Central memory CD8-positive, alpha-beta T cell (primary cell): ENCODE measurements at regions not wholly inside any gene's neighbourhood (a gene's known extent, or its start where the extent isn't known, plus 50 kb on each side); places are given as distances from the start of the nearest gene placed in this dataset.
"Not testable (repeated sequence)": the region's sequence is repeated elsewhere in the genome, so short reads cannot be mapped to it uniquely, and the experiment has no call there.

Source experiments
- ATAC-seq: fragments of 150-1000 bp; cut with Tn5 transposase; replicated peaks from 2 replicates; pipeline ENCODE4 v1.10.0; 2022; ENCODE audit warnings: mild to moderate bottlenecking, moderate FRiP score, moderate number of reproducible peaks; ENCODE audit not compliant: poor library complexity, severe bottlenecking; ENCODE audit errors: extremely low read depth
- DNase-seq, 2 donors: peaks; one replicate each; pipeline ENCODE4 v3.0.0; 2021; ENCODE audit warnings: low spot score in 2 of 2
- H3K27ac Mint-ChIP-seq: one replicate; pipeline ENCODE4 v1.8.0; 2022; ENCODE audit warnings: low read depth, mild to moderate bottlenecking, moderate library complexity, mixed read lengths
- H3K27me3 Mint-ChIP-seq: one replicate; pipeline ENCODE4 v1.8.0; 2022; ENCODE audit warnings: mixed read lengths
- H3K36me3 Mint-ChIP-seq: one replicate; pipeline ENCODE4 v1.8.0; 2022; ENCODE audit warnings: mild to moderate bottlenecking, moderate library complexity, mixed read lengths; ENCODE audit not compliant: insufficient read depth
- H3K4me1 Mint-ChIP-seq: one replicate; pipeline ENCODE4 v1.8.0; 2022; ENCODE audit warnings: mixed read lengths
- H3K4me3 Mint-ChIP-seq: one replicate; pipeline ENCODE4 v1.8.0; 2022; ENCODE audit warnings: mild to moderate bottlenecking, moderate library complexity, mixed read lengths
- H3K9me3 Mint-ChIP-seq: one replicate; pipeline ENCODE4 v1.8.0; 2022; ENCODE audit warnings: mixed read lengths

DNA sequence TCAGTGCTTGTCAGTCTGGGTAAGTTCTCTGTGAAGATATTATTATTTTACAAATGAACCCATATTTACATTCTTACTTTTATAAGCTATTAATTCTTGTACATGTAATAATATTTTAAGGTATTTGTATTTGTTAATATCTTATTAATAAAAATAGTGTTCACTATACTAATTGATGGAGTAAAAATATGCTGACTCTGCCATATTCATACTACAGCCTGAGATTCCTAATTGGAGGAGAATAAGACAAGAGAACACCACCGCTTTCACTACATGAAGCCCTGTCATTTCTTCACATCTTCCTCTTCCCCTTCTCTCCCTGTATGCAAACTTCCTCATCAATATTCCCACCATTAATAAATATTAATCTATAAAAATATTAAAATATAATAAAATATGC lies 167.6 kb upstream of the TUSC1 start:
- no peaks in the 10 kb centered on the region for H3K27me3 Mint-ChIP-seq
- no peak overlapping the region for H3K27ac Mint-ChIP-seq
- no peaks in the 10 kb centered on the region for H3K9me3 Mint-ChIP-seq
- no peaks in the 10 kb centered on the region for H3K36me3 Mint-ChIP-seq
- no peak overlapping the region for H3K4me3 Mint-ChIP-seq
- H3K4me1 Mint-ChIP-seq = no peaks in the 10 kb centered on the region
- DNase-seq (no peak), ATAC-seq (no peak)

DNA sequence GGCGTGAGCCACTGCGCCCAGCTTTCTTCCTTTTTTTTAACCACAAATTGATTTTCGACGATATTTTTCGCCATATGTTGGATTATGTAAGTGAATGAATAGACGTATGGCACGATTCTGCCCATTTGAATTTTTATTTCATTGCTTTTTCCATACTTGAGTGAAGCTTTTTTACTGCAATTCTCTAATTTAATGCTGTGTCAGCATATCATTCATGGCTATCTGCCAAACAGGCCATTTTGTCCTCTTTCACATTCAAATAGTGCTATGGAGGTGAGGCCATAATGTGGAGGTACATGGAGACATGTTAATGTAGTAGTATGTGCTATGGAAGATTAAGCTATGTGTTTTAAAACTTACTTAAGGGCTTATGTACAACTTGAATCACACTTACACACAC lies 152.1 kb upstream of the TUSC1 start:
- Mint-ChIP-seq H3K4me3 (no peak overlapping the region), H3K4me1 (no peaks in the 10 kb centered on the region), H3K36me3 (no peaks in the 10 kb centered on the region), H3K27ac (no peak overlapping the region), H3K27me3 (no peaks in the 10 kb centered on the region), H3K9me3 (peaks cover 45% of the 10 kb centered on the region)
- ATAC-seq (no peak), DNase-seq (no peak)

- H3K27ac Mint-ChIP-seq = no peak overlapping the region
- H3K9me3 Mint-ChIP-seq = peaks cover 60% of the 10 kb centered on the region
- H3K4me1 Mint-ChIP-seq = no peaks in the 10 kb centered on the region
- no peak overlapping the region for H3K4me3 Mint-ChIP-seq
- H3K27me3 Mint-ChIP-seq = no peaks in the 10 kb centered on the region
- no peaks in the 10 kb centered on the region for H3K36me3 Mint-ChIP-seq
- DNase-seq (no peak), ATAC-seq (no peak)
Measured at GRCh38 chr9:25827626-25828025, 149.4 kb upstream of the TUSC1 start.

DNA sequence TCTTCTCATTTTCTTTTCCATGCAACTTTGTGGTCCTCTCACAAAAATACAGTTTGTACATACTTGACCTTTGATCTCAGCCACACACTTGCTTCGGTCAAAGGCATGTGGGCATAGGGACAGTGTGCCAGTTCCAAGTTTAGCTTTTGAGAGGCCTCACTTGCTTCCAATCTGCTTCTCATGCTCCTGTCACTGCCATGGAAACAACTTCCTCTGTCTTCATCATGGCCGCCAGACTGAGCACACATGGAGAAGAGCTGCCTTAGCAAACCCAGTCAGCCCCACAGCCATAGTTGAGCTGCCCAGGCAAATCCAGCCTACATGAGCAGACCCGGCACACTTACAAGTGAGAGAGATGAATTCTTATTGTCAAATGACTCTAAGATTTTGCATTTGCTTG lies 138.2 kb upstream of the TUSC1 start:
- no peak overlapping the region for H3K27ac Mint-ChIP-seq
- H3K4me1 Mint-ChIP-seq = no peaks in the 10 kb centered on the region
- no peak for DNase-seq
- H3K27me3 Mint-ChIP-seq = no peaks in the 10 kb centered on the region
- no peak for ATAC-seq
- peaks cover 5% of the 10 kb centered on the region for H3K9me3 Mint-ChIP-seq
- H3K4me3 Mint-ChIP-seq = no peak overlapping the region
- H3K36me3 Mint-ChIP-seq = no peaks in the 10 kb centered on the region

- peaks cover under 1% of the 10 kb centered on the region for H3K9me3 Mint-ChIP-seq
- H3K27me3 Mint-ChIP-seq = no peaks in the 10 kb centered on the region
- no peak overlapping the region for H3K27ac Mint-ChIP-seq
- ATAC-seq (no peak), DNase-seq (no peak)
- H3K4me3 Mint-ChIP-seq = no peak overlapping the region
- no peaks in the 10 kb centered on the region for H3K36me3 Mint-ChIP-seq
- H3K4me1 Mint-ChIP-seq = no peaks in the 10 kb centered on the region
Measured at GRCh38 chr9:25814023-25814422, 135.8 kb upstream of the TUSC1 start.

DNA sequence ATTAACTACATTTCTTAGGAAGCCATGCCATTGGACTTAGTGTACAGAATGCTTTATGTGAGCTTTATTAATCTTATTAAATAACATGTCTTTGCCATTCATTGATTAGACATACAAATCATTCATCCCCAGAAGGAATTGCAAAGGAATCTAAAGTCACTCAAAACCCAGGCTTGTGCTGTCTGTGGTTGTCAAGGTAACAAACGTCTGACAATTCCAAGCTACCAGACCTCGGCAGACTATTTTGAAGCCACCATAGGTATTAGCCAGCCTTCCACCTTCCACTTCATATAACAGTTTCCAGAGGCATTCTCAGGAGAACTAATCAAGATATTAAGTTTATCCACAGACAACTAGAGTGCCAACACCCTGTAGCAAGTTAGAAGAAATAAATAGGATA lies 135.2 kb upstream of the TUSC1 start:
- no peak for ATAC-seq
- Mint-ChIP-seq H3K27ac (no peak overlapping the region), H3K4me3 (no peak overlapping the region), H3K4me1 (no peaks in the 10 kb centered on the region), H3K36me3 (no peaks in the 10 kb centered on the region), H3K9me3 (no peaks in the 10 kb centered on the region), H3K27me3 (no peaks in the 10 kb centered on the region)
- DNase-seq = no peak

DNA sequence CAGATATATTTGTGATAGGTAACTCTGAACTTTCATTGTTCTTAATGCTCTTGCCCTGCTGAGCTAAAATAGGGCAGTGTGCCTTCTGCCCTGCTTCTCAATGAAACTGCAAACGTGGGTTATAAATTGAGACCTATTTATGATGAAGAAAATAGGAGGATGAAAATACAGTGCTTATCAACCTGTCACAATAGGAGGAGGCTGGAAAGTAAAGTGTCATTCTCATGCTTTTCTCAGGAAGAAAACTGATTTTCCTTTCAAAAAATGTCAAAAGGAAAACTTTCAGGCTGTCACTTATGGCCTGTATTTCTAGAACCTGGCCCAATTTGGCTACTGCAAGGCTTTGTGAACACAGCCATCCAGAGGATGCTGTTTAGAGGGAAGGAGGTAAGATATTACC lies 130.3 kb upstream of the TUSC1 start:
- no peaks in the 10 kb centered on the region for H3K36me3 Mint-ChIP-seq
- no peaks in the 10 kb centered on the region for H3K4me1 Mint-ChIP-seq
- ATAC-seq (no peak), DNase-seq (no peak)
- no peak overlapping the region for H3K4me3 Mint-ChIP-seq
- no peaks in the 10 kb centered on the region for H3K27me3 Mint-ChIP-seq
- H3K9me3 Mint-ChIP-seq = peaks cover 11% of the 10 kb centered on the region
- no peak overlapping the region for H3K27ac Mint-ChIP-seq

- Mint-ChIP-seq H3K4me3 (no peak overlapping the region), H3K27me3 (no peaks in the 10 kb centered on the region), H3K9me3 (peaks cover 11% of the 10 kb centered on the region), H3K4me1 (no peaks in the 10 kb centered on the region), H3K27ac (no peak overlapping the region), H3K36me3 (no peaks in the 10 kb centered on the region)
- no peak for ATAC-seq
- no peak for DNase-seq
Measured at GRCh38 chr9:25804856-25805255, 126.6 kb upstream of the TUSC1 start.

DNA sequence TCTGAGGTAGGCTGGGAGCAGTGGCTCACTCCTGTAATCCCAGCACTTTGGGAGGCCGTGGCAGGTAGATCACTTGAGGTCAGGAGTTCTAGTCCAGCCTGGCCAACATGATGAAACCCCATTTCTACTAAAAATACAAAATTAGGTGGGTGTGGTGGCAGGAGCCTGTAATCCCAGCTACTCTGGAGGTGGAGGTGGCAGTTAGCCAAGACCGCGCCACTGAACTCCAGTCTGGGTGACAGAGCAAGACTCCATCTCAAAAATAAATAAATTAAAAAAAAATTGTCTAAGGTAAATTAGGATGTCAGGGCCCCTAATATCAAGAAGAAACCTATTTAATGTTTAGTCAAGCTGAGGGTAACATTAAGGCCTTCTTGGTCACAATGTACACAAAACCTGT lies 123.7 kb upstream of the TUSC1 start:
- not testable (repeated sequence) for H3K27ac Mint-ChIP-seq, H3K4me1 Mint-ChIP-seq, ATAC-seq, H3K36me3 Mint-ChIP-seq, H3K4me3 Mint-ChIP-seq, H3K27me3 Mint-ChIP-seq, DNase-seq
- peaks cover 15% of the 10 kb centered on the region for H3K9me3 Mint-ChIP-seq

GRCh38 chr9:25773805-25774204 lies 95.6 kb upstream of the TUSC1 start:
- no peak overlapping the region for H3K4me3 Mint-ChIP-seq
- DNase-seq = no peak
- H3K36me3 Mint-ChIP-seq = no peaks in the 10 kb centered on the region
- no peak overlapping the region for H3K27ac Mint-ChIP-seq
- peaks cover 16% of the 10 kb centered on the region for H3K9me3 Mint-ChIP-seq
- H3K4me1 Mint-ChIP-seq = no peaks in the 10 kb centered on the region
- no peak for ATAC-seq
- H3K27me3 Mint-ChIP-seq = no peaks in the 10 kb centered on the region

DNA sequence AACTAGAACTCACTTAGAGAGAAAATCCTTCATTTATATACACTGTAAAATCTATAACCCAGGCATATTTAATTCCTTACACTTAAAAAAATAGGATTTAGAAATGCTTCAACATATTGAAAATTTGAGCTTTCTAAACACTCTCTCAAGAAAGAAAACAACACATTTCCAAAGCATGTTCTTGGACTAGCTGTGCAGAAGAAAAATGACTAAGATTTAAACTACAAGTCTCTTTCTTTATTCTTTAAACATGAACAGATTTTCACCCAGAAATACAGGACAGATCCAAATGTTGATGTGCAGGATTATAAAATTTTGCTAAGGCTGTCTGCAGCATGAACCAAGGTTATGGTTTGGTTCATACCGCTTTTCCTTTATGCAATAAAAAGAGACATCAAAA lies 77.7 kb upstream of the TUSC1 start:
- H3K27ac Mint-ChIP-seq = no peak overlapping the region
- no peak overlapping the region for H3K4me3 Mint-ChIP-seq
- no peak for DNase-seq
- no peaks in the 10 kb centered on the region for H3K4me1 Mint-ChIP-seq
- no peaks in the 10 kb centered on the region for H3K27me3 Mint-ChIP-seq
- no peak for ATAC-seq
- H3K9me3 Mint-ChIP-seq = peaks cover 9% of the 10 kb centered on the region
- H3K36me3 Mint-ChIP-seq = no peaks in the 10 kb centered on the region

- Mint-ChIP-seq H3K27me3 (no peaks in the 10 kb centered on the region), H3K36me3 (no peaks in the 10 kb centered on the region), H3K4me3 (no peak overlapping the region), H3K9me3 (peaks cover 12% of the 10 kb centered on the region), H3K4me1 (no peaks in the 10 kb centered on the region), H3K27ac (no peak overlapping the region)
- no peak for ATAC-seq
- no peak for DNase-seq
Measured at GRCh38 chr9:25752398-25752797, 74.2 kb upstream of the TUSC1 start.

- Mint-ChIP-seq H3K4me1 (no peaks in the 10 kb centered on the region), H3K4me3 (no peak overlapping the region), H3K9me3 (peaks cover 8% of the 10 kb centered on the region), H3K36me3 (no peaks in the 10 kb centered on the region), H3K27ac (no peak overlapping the region), H3K27me3 (no peaks in the 10 kb centered on the region)
- ATAC-seq (no peak), DNase-seq (no peak)
Measured at GRCh38 chr9:25742256-25742655, 64.0 kb upstream of the TUSC1 start.

DNA sequence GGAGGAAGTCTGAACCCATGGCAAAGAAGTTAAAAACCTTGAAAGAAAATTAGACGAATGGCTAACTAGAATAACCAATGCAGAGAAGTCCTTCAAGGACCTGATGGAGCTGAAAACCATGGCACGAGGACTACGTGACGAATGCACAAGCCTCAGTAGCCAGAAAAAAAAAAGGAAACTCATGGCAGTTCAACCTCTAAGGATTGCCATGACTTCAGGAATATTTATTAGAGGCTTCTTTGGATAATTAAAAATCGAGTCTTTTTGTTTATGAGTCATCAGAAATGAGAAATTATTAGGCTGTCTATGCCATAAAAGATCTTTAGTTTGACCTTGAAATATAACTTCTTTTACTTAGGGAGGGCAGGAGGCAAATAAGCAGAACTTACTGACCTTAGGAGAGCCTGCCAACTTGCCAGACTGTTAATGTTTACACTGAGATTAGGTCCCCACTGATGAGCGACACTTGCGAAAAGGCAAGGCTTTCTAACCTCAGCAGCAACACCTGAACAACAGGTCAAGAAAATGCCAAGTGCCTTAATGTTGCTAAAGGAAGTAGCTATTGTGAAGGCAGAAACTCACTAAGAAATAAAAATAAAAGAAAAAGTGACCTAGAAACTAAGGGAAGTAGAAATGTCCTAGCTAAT lies 55.2 kb upstream of the TUSC1 start:
- no peak overlapping the region for H3K27ac Mint-ChIP-seq
- no peak overlapping the region for H3K4me3 Mint-ChIP-seq
- H3K27me3 Mint-ChIP-seq = no peaks in the 10 kb centered on the region
- DNase-seq = no peak
- H3K4me1 Mint-ChIP-seq = no peaks in the 10 kb centered on the region
- ATAC-seq = no peak
- peaks cover 10% of the 10 kb centered on the region for H3K9me3 Mint-ChIP-seq
- no peaks in the 10 kb centered on the region for H3K36me3 Mint-ChIP-seq
